ENCODE measurements at regions not wholly inside any gene's neighbourhood (a gene's known extent, or its start where the extent isn't known, plus 50 kb on each side); places are given as distances from the start of the nearest gene placed in this dataset.

DNA sequence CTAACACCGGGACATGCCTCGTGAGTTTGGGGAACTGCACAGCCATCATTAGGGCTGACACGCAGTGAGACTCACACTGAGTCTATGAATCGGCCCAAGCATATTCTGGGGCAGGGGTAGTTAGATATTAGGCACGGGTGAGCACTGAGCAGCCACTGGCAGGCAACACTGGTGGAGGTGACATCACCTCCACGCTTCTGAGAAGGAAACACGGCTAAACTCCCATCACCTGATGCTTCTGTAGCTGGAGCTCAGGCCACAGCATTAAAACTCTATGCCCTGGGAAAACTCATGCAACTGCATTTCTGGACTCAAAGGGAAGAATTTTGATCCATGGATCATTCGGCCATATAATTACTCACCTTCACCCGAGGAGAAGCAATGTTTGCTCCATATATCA, 100.8 kb upstream of the OTUD4 start:
- no peak overlapping the region for H3K27ac ChIP-seq (ENCODE audit: low read length)
- TF ChIP-seq POLR2AphosphoS5 (IDR thresholded peaks at IDR 0.05; ENCODE audit: low read depth, low read length) = no peak
- TF ChIP-seq CTCF (IDR thresholded peaks at IDR 0.05) = no peak
- TF ChIP-seq TCF7L2 (IDR thresholded peaks at IDR 0.05; ENCODE audit: low read depth, low read length) = no peak
- TF ChIP-seq REST (IDR thresholded peaks at IDR 0.05; ENCODE audit: insufficient read depth in 1 of 2, low read depth in 2 of 2, low read length in 1 of 2) = no peak
- TF ChIP-seq SIN3A (IDR thresholded peaks at IDR 0.05; ENCODE audit: borderline replicate concordance, insufficient read depth, low read depth, low read length) = no peak
- DNase-seq (ENCODE audit: low read depth, low spot score) (no peak), ATAC-seq (no peak)
- H3K36me3 ChIP-seq (ENCODE audit: control insufficient read depth, insufficient read depth, low read length) = no peaks in the 10 kb centered on the region
- POLR2A ChIA-PET = no interaction called here
- CTCF ChIA-PET = no interaction called here
- H3K9me3 ChIP-seq (ENCODE audit: control insufficient read depth, insufficient read depth, low read depth, low read length) = no peaks in the 10 kb centered on the region
- H3K4me1 ChIP-seq (ENCODE audit: control insufficient read depth, insufficient read depth, low read length) = no peaks in the 10 kb centered on the region
- in situ Hi-C loops (cut with HindIII; ENCODE audit: low pct_unique_long_range_greater_than_20kb, low sequenced_read_pairs) = no loop called here
- H3K4me3 ChIP-seq (ENCODE audit: low read depth in 2 of 2, low read length in 2 of 2) = no peak overlapping the region
- no peaks in the 10 kb centered on the region for H3K27me3 ChIP-seq (ENCODE audit: control insufficient read depth, insufficient read depth, low read length)
- intact Hi-C loops (cut with micrococcal nuclease; ENCODE audit: unreplicated experiment) = no loop called here
- no TSS peak for BruUV-seq (replicated peaks)

GRCh38 chr4:145280541-145280940, 100.2 kb upstream of the OTUD4 start:
- Histone ChIP-seq H3K27me3 (ENCODE audit: control insufficient read depth, insufficient read depth, low read length) (no peaks in the 10 kb centered on the region), H3K36me3 (ENCODE audit: control insufficient read depth, insufficient read depth, low read length) (no peaks in the 10 kb centered on the region), H3K27ac (ENCODE audit: low read length) (no peak overlapping the region), H3K4me3 (ENCODE audit: low read depth in 2 of 2, low read length in 2 of 2) (no peak overlapping the region), H3K9me3 (ENCODE audit: control insufficient read depth, insufficient read depth, low read depth, low read length) (no peaks in the 10 kb centered on the region), H3K4me1 (ENCODE audit: control insufficient read depth, insufficient read depth, low read length) (no peaks in the 10 kb centered on the region)
- ChIA-PET POLR2A (no interaction called here), CTCF (no interaction called here)
- intact Hi-C loops (cut with micrococcal nuclease; ENCODE audit: unreplicated experiment) = no loop called here
- no peak for TF ChIP-seq TCF7L2 (IDR thresholded peaks at IDR 0.05; ENCODE audit: low read depth, low read length)
- no peak for TF ChIP-seq SIN3A (IDR thresholded peaks at IDR 0.05; ENCODE audit: borderline replicate concordance, insufficient read depth, low read depth, low read length)
- TF ChIP-seq POLR2AphosphoS5 (IDR thresholded peaks at IDR 0.05; ENCODE audit: low read depth, low read length) = no peak
- TF ChIP-seq REST (IDR thresholded peaks at IDR 0.05; ENCODE audit: insufficient read depth in 1 of 2, low read depth in 2 of 2, low read length in 1 of 2) = no peak
- no peak for TF ChIP-seq CTCF (IDR thresholded peaks at IDR 0.05)
- no TSS peak for BruUV-seq (replicated peaks)
- in situ Hi-C loops (cut with HindIII; ENCODE audit: low pct_unique_long_range_greater_than_20kb, low sequenced_read_pairs) = no loop called here
- ATAC-seq (no peak), DNase-seq (ENCODE audit: low read depth, low spot score) (no peak)

All from Panc1 (cell line).